GM21515 (cell line): ENCODE measurements at regions not wholly inside any gene's neighbourhood (a gene's known extent, or its start where the extent isn't known, plus 50 kb on each side); places are given as distances from the start of the nearest gene placed in this dataset.
"Not testable (repeated sequence)": the region's sequence is repeated elsewhere in the genome, so short reads cannot be mapped to it uniquely, and the experiment has no call there.

Source experiments
- ATAC-seq: cut with Tn5 transposase; IDR thresholded peaks from one replicate; pipeline ENCODE4 v1.9.1; 2021; ENCODE audit not compliant: unreplicated experiment

DNA sequence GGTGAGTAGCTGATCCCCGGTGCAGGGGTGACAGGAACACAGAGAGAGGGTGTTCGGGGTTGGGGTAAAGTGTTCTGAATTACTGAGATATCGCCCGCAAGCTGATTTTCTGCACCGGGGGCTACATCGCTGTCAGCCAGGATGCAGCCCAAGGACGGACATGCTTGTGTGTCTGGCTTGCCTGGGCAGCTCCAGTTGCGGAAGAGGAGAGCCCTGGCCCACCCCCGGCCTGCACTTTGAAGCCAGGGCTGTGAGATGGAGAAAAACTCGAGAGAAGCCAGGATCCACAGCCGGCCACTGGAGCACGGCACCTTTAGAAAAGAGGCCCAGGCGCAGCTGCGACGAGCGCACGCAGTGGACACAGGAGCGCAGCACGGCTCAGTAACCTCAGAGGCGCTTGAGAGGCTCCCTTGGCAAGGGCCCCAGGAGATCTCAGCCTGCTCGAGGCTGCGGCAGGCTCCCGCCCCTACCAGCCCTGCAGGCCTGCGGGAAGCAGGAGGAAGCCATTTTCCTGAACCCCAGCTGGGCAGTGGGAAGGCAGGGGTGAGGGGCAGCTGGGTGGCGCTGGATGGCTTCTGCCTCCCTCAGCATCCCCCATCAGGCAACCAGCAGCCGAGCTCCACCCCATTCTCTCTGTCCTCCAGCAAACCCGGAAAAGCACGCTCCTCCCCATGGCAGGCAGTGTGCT, 59.2 kb downstream of the C9orf50 start:
- no peak for ATAC-seq

DNA sequence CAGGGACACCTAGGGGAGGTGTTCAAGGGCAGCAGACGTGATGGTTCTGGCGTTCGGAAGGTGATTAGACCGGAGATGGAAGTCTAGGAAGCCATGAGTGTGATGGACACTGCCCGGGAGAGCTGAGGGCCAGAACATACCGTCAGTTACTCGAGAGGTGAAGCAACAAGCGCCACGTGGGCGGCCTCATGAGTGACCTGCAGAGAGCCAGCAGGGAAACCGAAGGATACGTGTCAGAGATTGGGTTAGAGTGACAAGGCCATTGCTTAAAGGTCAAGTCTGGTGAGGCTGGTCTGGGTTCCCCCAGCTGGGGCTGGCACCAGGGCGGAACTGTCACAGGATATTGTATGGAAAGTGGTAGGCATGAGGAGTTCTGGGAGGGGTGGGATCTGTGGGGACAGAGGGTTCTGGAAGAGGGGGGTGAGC, 60.0 kb downstream of the C9orf50 start:
- no peak for ATAC-seq

DNA sequence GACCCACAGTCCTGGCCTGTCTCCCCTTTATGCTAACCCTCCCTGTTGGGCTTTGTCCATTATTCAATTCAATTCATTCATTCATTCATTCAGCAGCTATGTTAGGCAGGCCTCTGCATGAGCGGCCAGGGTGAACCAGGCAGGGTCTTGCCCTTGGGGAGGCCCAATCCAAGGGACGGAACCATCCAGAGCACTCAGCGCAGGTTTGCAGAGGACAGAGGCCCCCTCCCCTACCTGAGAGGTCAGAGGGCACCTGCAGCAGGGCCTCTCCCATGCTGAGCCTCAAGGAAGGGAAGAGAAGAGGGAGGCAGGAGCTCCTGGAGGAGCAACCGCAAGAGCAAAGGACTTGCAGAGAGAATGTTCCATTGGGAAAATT, 61.4 kb downstream of the C9orf50 start:
- ATAC-seq = no peak

DNA sequence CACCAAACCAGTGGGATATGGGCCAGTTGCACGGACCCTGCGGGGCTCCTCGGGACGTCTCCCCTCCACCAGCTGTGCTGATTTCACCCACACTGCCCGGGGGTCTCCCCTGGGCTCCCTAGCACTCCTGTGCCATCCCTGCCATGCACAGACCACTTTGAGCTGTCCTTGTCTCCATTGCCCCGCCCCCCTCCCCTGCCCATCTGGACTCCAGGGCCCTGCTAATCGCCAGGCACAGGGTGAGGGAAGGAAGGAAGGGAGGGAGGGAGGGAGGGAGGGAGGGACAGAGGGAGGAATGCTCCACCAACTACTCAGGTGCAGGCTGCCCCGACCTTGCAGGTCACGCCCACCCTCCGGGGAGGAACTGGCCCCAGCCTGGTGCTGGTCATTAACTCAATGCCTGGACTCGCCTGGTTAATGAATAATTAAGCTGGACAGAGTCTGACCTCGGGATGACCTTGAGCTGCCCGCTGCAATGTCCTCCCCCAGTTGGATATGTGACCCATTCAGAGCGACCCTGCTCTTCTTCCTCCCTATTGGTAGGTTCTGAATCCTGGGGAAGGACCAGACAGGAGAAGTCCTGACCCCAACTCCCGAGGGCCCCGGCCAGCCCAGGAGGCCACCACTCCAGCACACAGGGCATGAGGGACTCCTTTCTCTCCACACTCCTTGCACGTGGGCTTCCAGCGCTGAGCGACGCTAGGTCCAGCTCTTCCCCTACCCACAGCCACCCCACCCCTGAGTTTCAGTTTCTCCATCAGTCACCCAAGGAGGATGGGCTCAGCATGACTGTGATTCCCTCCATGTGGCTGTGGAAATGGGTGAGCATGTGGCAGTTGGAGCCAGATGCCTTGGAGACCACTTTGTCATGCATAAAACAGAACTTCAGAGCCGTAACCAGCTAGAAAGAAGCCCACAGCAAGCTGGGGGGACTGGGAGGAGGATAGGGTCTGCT, 62.1 kb downstream of the C9orf50 start:
- ATAC-seq = no peak

DNA sequence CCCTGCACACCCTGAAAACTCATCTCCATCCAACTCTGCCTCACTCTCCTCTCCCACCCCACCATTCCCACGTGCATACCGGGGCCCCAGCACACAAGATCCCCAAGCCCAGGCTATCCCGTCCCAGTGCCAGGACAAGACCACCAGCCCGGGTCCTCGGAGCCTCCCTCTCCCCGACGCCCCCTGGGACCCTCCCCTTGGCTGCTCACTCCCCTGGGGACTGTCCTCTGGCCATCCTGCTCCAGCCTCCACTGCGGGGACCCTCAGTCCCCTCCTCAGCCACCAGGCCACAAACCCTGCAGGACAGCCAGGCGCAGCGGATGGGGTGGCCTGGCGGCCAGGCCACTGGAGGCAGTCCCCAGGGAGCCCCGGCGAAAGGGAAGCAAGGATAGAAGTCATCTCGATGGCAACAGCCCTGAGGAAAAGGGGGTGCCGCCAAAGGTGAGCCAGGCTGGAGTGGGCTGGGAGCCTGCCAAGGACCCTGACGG, 62.8 kb downstream of the C9orf50 start:
- ATAC-seq = no peak

DNA sequence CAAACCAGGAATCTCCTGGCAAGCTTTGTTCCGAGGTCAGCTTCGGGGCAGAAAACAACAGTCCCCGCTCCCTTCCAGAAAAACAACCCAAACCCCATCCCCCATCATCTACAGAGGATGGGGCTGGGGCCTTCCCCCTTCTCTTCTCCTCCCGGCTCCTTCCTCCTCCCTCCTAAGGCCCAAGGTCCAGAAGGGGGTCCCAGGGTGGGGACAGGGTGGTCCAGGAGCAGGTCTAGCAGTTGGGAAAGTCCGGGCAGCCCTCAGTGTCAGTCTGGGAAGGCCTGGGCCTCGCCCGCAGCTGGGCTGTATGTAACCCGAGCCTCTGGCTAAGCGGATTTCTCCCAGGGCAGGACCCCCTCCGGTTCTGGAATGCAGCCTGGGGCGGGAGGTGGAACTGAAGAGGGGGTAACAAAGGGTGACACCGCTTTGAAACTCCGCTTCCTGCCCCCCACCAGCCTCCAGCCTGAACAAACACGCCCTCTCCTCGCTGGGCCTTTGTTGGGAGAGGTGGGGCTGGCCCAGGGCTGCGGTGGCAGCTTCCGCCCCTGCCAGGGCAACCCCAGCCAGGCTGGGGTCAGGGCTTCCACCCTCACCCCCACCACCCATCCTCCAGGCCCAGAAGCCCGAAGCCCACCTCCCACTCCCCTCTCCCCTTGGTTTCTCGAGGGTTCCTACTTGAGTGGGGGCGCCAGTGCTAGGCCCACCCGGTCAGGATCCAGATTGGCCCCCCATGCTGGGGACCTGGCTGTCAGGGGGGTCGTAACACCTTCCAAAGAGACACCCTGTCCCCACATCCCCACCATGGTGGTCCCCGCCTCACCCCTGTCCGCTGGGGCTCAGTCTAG, 63.5 kb downstream of the C9orf50 start:
- ATAC-seq = no peak

DNA sequence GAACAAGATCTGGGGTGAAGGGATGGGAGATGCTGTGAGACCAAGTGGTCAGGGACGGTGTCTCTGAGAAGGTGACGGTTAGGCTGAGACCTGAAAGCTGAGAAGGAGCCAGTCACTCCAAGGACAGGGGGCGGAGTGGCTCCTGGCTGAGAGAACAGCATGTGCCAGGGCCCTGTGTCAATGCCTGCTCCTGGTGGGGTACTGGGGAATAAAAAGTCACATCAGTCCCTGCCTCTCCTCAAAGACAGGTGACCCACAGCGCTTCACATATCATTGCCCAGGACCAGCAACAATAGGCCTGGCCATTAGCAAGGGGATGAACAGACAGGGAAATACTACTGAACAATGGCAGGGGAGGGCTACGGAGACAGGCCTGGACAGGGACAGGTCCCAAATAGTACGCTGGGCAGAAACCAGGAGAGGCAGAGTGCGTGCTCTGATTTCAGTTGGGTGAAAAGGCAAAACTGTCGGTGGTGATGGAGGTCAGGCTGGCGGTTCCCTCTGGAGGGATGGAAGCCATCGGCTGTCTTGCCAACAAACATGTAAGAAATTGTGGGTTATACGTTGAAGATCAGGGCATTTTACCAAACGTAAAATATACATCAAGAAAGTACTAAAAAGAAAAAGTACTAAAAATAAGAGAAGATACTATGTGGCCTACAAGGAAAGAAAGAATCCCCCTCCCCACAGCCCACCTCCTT, 64.3 kb downstream of the C9orf50 start:
- no peak for ATAC-seq

DNA sequence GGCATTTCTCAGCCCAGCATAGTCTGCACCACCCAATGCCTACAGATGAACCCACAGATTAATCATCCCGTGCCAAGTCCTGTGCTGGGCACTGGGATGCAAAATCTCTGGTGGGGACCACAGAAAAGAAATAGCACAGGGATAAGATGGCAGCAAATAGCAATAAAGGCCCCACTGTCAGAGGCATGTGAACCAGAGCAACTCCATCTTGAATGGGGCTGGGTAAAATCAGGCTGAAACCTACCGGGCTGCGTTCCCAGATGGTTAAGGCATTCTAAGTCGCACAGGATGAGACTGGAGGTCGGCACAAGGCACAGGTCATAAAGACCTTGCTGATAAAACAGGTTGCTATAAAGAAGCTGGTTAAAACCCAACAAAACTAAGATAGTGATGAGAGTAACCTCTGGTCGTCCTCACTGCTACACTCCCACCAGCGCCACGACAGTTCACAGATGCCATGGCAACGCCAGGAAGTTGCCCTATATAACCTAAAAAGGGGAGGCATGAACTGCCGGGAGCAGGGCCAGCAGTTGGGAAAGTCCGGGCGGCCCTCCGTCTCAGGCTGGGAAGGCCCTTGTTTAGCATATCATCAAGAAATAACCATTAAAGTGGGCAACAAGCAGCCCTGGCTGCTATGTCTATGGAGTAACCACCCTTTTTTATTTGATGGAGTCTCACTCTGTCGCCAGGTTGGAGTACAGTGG, 65.2 kb downstream of the C9orf50 start:
- ATAC-seq = no peak

DNA sequence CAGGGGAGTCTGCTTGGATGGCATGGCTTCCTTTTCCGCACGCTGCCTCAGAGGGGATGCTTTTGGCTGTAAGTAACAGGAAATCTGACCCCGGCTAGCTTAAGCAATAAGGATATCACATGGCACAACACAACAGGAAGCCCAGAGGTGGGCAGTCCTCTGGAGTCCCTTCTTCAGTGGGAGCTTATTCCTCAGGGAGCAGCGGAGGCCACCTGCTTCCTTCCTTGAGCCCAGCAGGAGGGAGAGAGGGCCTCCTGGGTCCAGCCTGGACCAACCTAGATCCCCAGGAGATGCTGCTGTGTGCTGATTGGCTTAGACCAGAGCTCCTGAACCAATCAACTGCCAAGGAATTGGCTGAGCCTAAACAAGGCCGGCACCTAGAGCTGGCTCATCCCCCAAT, 66.3 kb downstream of the C9orf50 start:
- no peak for ATAC-seq

DNA sequence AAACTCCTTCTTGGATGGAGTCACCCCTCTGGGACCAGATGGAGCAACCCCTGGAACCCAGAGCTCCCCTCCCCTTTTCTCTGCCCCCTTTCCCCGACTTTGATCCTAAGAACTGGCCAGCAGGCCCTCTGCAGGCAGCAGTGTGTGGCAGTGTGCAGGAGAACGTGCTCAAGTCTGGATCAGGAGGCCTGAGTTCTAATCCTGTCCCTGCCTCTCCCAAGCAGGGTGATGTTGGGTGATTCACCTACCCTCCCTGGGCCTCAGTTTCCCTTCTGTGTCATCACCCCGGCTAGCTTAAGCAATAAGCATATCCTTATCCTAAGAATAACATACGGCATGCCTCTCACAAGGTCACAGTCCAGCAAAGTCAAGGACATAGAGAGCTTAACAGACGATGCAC, 67.6 kb downstream of the C9orf50 start:
- no peak for ATAC-seq

DNA sequence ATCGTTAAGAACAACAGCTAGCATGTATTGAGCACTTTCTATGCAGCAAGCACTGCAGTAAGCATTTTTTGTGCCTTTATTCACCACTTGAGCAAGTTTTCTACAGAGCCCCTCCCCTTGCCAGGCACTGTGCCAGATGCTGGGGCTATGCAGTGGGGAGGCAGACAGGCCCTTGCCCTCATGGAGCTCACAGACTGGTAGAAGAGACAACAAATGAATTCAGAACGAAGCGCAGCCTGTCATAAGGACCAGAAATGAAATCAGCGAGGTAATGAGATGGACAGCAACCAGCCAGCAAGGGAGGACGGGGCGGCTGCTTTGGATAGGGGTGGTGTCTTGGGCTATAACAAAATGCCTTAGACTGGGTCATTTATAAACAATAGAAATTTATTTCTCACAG, 68.8 kb downstream of the C9orf50 start:
- ATAC-seq = no peak

DNA sequence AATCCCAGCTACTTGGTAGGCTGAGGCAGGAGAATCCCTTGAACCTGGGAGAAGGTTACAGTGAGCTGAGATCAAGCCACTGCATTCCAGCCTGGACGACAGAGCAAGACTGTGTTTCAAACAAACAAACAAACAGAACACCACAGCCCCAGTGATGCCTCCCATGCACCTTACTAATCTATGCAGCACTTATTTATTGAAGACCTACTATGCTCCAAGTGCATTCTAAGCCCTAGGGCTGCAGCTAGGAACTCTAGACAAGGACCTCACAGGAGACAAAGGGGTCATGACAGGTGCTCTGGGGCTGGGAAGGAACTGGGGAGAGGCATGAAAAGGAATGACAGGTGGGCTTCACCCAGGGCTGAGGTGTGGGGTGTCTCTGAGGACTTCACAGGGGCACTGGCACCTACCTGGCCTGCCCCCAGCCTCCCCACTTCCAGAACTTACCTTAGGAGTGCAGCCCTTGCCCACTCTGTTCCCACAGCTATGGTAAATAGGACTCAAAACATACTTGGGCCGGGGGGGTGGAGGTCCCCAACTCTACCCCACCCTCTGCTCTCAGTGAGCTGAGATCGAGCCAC, 69.4 kb downstream of the C9orf50 start:
- no peak for ATAC-seq

DNA sequence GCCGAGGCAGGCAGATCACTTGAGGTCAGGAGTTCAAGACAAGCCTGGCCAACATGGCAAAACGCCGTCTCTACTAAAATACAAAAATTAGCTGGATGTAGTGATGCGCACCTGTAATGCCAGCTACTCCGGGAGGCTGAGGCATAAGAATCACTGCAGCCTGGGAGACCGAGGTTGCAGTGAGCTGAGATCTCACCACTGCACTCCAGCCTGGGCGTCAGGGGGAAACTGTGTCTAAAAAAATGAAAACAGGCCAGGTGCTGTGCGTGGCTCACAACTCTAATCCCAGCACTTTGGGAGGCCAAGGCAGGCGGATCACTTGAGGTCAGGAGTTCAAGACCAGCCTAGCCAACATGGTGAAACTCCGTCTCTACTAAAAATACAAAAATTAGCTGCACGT, 69.9 kb downstream of the C9orf50 start:
- not testable (repeated sequence) for ATAC-seq

DNA sequence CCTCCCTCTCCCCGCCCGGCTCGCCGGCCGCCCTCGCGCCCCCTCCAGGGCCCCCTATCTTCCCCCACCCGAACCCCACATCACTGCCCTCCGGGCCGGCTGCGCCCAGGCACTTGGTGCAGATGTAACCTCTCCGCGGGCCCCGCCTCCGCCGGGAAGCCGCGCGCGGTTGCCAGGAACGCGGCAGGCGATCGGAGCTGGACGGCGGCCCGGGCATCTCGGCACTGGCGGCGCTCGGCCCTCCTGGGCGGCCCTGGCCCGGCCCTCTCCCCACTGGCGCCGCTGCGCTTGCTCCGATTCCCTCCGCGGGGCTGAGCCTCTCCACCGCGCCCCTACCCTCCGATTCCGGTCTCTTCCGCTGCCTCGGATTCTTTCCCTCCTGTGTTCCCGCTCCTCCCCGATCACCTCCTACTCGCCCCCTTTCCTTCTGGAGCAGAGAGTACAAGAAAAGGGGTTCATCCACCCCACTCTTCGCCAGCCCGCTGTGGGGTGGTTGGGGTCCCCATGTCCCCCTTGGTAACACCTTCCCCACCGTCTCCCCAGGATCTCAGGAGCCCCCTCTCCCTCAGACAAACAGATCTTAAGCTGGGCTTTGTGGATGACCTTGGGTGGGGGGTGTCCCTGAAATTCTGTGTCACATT, 70.6 kb downstream of the C9orf50 start:
- ATAC-seq = no peak

DNA sequence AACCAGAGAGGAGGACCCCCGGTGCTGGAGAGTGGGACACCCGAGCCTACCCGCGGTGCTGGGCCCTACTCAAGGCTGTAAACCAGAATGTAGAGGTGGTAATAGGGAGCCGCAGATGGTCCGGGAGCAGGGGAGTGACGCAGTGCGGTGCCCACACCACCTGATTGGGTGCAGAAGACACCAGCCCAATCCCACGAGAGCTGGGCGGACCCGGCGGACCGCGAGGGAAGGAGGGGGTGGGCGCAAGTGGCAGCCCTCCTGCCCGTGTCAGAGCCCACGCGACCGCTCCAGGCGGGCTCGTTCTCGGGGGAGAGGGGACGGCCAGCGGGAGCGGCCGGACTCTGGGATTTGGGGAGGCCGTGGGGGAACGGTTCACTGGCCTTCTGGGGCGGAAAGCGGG, 71.2 kb downstream of the C9orf50 start:
- no peak for ATAC-seq

DNA sequence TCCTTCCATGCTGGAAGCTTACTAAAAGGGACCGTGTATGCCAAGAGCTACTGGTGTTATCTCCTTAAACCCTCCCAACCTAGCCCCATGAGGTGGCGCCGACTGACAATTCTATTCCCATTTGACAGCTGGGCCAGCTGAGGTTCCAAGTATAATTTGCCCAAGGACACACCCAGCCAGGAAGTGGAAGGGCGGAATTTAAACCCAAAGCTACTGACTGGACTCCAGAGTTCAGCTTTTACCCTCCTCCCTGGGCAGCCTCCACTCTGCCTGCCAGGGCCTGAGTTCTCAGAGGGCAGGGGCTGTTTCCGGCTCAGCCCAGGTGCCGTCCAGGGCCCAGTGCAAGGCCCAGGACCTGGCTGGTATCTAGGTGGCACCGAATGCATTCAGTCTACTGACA, 71.8 kb downstream of the C9orf50 start:
- no peak for ATAC-seq

DNA sequence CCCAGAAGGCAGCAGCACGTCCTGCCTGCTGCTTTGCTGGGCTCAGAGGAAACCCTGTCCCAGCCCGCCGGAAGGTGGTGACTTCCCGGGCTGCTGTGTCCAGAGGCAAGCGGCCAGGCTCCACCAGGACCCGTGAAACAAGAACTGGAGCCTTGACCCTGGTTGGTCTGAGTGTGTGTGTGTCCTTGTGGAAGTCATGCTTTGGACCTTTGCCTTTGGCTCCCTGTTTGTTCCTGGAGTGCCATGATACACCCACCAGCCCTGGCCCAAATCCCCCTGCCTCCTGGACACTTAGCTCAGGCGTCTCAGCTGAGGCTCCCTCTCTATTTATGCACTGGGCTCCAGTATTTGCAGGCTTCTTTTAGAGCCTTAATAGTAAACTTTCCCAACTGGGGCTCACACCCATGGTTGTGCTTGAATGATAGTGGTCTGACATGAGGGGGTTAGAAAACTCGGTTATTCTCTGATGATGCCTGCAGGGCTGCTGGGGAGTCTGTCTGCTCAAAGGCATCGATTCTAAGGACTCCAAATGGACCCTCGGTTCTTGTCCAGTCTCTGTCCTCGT, 72.2 kb downstream of the C9orf50 start:
- no peak for ATAC-seq

DNA sequence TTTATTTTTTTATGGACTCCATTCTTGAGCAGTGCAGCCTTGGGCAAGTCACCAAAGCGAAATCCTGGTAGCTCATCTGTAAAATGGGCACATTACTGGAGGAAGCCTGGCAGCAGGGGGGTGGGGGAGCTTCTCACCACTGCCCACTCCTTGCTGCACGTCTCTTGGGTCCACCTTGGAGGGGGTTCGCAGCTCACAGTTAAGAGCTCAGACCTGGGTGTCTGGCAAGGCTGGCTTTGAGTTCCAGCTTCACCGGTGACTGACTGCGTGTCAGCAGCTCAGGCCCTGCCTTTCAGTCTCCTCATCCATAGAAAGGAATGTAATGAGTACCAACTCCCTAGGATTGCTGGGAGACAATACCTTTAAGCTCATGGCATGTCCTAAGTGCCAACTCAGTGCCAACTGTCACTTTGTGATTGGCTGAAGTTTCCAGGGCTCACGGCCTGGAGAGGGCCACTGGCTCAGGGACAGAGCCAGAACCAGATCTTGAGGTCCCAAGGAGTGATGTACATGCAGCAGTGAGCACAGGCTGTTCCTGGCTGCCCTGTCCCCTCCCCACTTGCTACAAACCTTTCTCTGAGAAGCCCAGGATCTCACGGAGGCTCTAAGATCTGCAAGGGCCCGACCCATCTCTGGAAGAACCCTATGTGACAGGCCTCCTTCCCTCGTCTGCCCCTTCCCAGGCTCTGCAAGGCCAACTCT, 72.9 kb downstream of the C9orf50 start:
- no peak for ATAC-seq
